Liver (tissue), 8 donors: ENCODE measurements at regions not wholly inside any gene's neighbourhood (a gene's known extent, or its start where the extent isn't known, plus 50 kb on each side); places are given as distances from the start of the nearest gene placed in this dataset.

ENCODE experiments used
- DNase-seq: peaks from one replicate; pipeline ENCODE4 v3.0.0-alpha.2; 2017; ENCODE audit warnings: low spot score
- H3K27ac ChIP-seq, 2 donors: one replicate each; pipeline ENCODE4 v1.7.0; 2013; ENCODE audit warnings: inconsistent platforms in 2 of 2, low read length in 2 of 2, control low read depth in 1 of 2, low read depth in 1 of 2, mild to moderate bottlenecking in 1 of 2
- H3K27me3 ChIP-seq, 4 donors: one replicate each; pipeline versions ENCODE4 v1.6.1 to v1.7.0; 2013; ENCODE audit warnings: low read length in 3 of 4, inconsistent platforms in 1 of 4, mild to moderate bottlenecking in 1 of 4, moderate library complexity in 1 of 4; ENCODE audit not compliant: control insufficient read depth in 4 of 4, insufficient read depth in 4 of 4
- H3K36me3 ChIP-seq, 4 donors: one replicate each; pipeline versions ENCODE4 v1.6.1 to v1.7.0; 2013; ENCODE audit warnings: low read length in 3 of 4, mild to moderate bottlenecking in 3 of 4, low read depth in 1 of 4, moderate library complexity in 1 of 4; ENCODE audit not compliant: control insufficient read depth in 4 of 4, insufficient read depth in 3 of 4
- H3K4me1 ChIP-seq, 4 donors: one replicate each; pipeline versions ENCODE4 v1.6.1 to v1.7.0; 2013; ENCODE audit warnings: low read length in 3 of 4, mild to moderate bottlenecking in 3 of 4, moderate library complexity in 1 of 4; ENCODE audit not compliant: control insufficient read depth in 4 of 4, insufficient read depth in 4 of 4
- H3K4me3 ChIP-seq, 3 donors: one replicate each; pipeline versions ENCODE4 v1.6.1 to v1.7.0; 2013; ENCODE audit warnings: low read length in 3 of 3, control low read depth in 1 of 3, low read depth in 1 of 3, mild to moderate bottlenecking in 1 of 3
- H3K9ac ChIP-seq, 2 donors: one replicate each; pipeline ENCODE4 v1.7.0; 2013; ENCODE audit warnings: low read length in 2 of 2, mild to moderate bottlenecking in 2 of 2, moderate library complexity in 2 of 2, control low read depth in 1 of 2, low read depth in 1 of 2
- H3K9me3 ChIP-seq, 4 donors: one replicate each; pipeline versions ENCODE4 v1.6.1 to v1.7.0; 2013; ENCODE audit warnings: low read length in 3 of 4; ENCODE audit not compliant: control insufficient read depth in 4 of 4
- EGR1 ChIP-seq, 2 donors: IDR thresholded peaks; 2 replicates each; pipeline ENCODE4 v1.6.1; 2016 to 2018; ENCODE audit warnings: antibody characterized with exemption in 2 of 2, low read depth in 2 of 2
- FOXA1 ChIP-seq: IDR thresholded peaks from 2 replicates; pipeline ENCODE4 v1.6.1; 2016; ENCODE audit warnings: antibody characterized with exemption
- GABPA ChIP-seq, 2 donors: IDR thresholded peaks in 1 of 2; conservative IDR thresholded peaks in 1 of 2; 2 replicates each; pipeline ENCODE4 v1.6.1; 2016; ENCODE audit warnings: antibody characterized with exemption in 2 of 2, mild to moderate bottlenecking in 1 of 2, moderate library complexity in 1 of 2
- HNF4A ChIP-seq, 2 donors: conservative IDR thresholded peaks; 2 replicates each; pipeline ENCODE4 v1.6.1; 2016; ENCODE audit warnings: antibody characterized with exemption in 2 of 2, mild to moderate bottlenecking in 2 of 2
- NR2F2 ChIP-seq: IDR thresholded peaks from 2 replicates; pipeline ENCODE4 v1.6.1; 2016; ENCODE audit warnings: antibody characterized with exemption
- RAD21 ChIP-seq, 2 donors: IDR thresholded peaks; 2 replicates each; pipeline ENCODE4 v1.6.1; 2016; ENCODE audit warnings: antibody characterized with exemption in 2 of 2, mild to moderate bottlenecking in 2 of 2
- RXRA ChIP-seq, 2 donors: IDR thresholded peaks; 2 replicates each; pipeline ENCODE4 v1.6.1; 2017 to 2018; ENCODE audit warnings: antibody characterized with exemption in 2 of 2, mild to moderate bottlenecking in 1 of 2
- SP1 ChIP-seq: IDR thresholded peaks from 2 replicates; pipeline ENCODE4 v1.6.1; 2018; ENCODE audit warnings: antibody characterized with exemption, mild to moderate bottlenecking
- TAF1 ChIP-seq: conservative IDR thresholded peaks from 2 replicates; pipeline ENCODE4 v1.6.1; 2016; ENCODE audit warnings: antibody characterized with exemption, mild to moderate bottlenecking
- YY1 ChIP-seq: IDR thresholded peaks from 2 replicates; pipeline ENCODE4 v1.6.1; 2016; ENCODE audit warnings: antibody characterized with exemption, mild to moderate bottlenecking
- WGBS: extraction: QIAGEN DNeasy Blood & Tissue Kit; methylation state at CpG from one replicate; pipeline ENCODE4 v1.1.7; 2013; 5-methylcytosine and 5-hydroxymethylcytosine counted together
- TF ChIP-seq, protein P1 (sequence below): IDR thresholded peaks from 2 replicates; pipeline ENCODE4 v1.6.1; 2016; ENCODE audit warnings: antibody characterized with exemption
- TF ChIP-seq, protein P2 (sequence below): IDR thresholded peaks from 2 replicates; pipeline ENCODE4 v1.6.1; 2016; ENCODE audit warnings: antibody characterized with exemption
- TF ChIP-seq, protein P3 (sequence below): IDR thresholded peaks from 2 replicates; pipeline ENCODE4 v1.6.1; 2016; ENCODE audit warnings: antibody characterized with exemption
- TF ChIP-seq, protein P4 (sequence below): fragments of 150-350 bp; IDR thresholded peaks from 2 replicates; pipeline ENCODE4 v1.5.1; 2017; ENCODE audit warnings: improper control_type of control experiment, low read depth, low read length; ENCODE audit not compliant: missing input control
- donor health status: healthy.
- donor health status: healthy.
- donor health status: healthy.
- donor health status: healthy.
- donor health status: healthy.

DNA sequence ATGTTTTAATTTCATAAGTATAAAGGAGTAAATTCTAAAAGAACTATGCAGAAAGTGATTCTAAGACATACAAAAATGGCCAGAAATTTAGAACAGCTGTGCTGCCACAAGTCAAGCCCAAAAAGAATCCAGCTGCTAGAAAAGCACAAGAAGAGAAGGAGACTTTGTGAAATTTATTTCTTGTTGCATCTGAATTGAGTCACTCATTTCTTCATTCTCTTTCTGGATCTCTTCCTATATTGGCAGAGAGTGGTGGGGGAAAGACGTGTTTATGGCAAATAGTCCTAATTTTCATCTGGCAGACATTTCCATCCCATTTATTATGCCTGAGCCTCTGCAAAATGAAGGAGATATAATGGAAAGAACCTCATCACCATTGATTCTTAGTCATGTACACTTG lies 139.6 kb upstream of the CTTNBP2NL start:
- H3K4me3 ChIP-seq = no peak overlapping the region
- H3K27ac ChIP-seq = no peak overlapping the region
- no peak overlapping the region for H3K9ac ChIP-seq
- no peaks in the 10 kb centered on the region for H3K36me3 ChIP-seq
- TF ChIP-seq, protein P1, sequence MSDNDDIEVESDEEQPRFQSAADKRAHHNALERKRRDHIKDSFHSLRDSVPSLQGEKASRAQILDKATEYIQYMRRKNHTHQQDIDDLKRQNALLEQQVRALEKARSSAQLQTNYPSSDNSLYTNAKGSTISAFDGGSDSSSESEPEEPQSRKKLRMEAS = no peak
- TF ChIP-seq FOXA1 (no peak), HNF4A (conservative IDR thresholded peaks at IDR 0.05) (no peak), YY1 (no peak), TAF1 (no peak), RXRA (IDR thresholded peaks at IDR 0.05) (no peak), NR2F2 (no peak), GABPA (IDR thresholded peaks at IDR 0.05 in 1 of 2, conservative IDR thresholded peaks at IDR 0.05 in 1 of 2) (no peak)
- TF ChIP-seq, protein P2, sequence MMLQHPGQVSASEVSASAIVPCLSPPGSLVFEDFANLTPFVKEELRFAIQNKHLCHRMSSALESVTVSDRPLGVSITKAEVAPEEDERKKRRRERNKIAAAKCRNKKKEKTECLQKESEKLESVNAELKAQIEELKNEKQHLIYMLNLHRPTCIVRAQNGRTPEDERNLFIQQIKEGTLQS = no peak
- TF ChIP-seq, protein P3, sequence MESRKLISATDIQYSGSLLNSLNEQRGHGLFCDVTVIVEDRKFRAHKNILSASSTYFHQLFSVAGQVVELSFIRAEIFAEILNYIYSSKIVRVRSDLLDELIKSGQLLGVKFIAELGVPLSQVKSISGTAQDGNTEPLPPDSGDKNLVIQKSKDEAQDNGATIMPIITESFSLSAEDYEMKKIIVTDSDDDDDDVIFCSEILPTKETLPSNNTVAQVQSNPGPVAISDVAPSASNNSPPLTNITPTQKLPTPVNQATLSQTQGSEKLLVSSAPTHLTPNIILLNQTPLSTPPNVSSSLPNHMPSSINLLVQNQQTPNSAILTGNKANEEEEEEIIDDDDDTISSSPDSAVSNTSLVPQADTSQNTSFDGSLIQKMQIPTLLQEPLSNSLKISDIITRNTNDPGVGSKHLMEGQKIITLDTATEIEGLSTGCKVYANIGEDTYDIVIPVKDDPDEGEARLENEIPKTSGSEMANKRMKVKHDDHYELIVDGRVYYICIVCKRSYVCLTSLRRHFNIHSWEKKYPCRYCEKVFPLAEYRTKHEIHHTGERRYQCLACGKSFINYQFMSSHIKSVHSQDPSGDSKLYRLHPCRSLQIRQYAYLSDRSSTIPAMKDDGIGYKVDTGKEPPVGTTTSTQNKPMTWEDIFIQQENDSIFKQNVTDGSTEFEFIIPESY = no peak
- H3K27me3 ChIP-seq = no peaks in the 10 kb centered on the region
- no peak for DNase-seq
- H3K9me3 ChIP-seq = no peaks in the 10 kb centered on the region
- H3K4me1 ChIP-seq = no peaks in the 10 kb centered on the region
- WGBS = 60% methylated on average over 1 of the region's 1 CpG

DNA sequence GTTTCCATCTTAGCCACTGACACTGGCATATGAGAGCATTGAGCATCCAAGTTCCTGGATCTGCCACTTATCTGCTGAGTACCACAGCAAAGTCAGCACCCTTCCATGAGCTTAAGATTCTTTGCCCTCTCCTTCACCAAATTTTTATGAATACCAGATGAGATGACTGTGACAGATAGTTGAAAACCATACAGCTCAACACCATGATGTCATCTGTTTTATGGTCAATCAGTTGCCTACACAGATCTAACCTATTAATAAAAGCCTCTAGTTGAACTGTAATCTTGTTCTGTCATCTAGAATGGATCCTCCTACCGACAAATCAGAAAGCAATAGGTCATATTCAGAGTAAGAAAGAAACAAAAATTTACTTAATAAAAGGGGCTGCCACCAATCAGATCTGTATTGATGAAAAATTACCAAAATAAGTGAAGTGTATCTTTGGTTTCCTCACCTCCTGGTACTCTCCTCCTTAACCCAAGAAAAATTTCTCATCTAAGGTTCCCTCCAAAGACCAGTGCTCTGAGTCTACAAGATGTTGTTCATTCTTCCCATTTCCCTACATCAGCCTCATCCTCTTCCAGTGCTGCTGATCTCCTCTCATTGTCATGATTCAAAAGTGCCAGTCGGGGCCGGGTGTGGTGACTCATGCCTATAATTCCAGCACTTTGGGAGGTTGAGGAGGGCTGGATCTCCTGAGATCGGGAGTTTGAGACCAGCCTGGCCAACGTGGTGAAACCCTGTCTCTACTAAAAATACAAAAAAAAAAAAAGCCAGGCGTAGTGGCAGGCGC lies 138.8 kb upstream of the CTTNBP2NL start:
- WGBS = 70% methylated on average over 7 of the region's 7 CpGs
- H3K27ac ChIP-seq = no peak overlapping the region

More for the DNA sequence above, 138.8 kb upstream of the CTTNBP2NL start:
- Histone ChIP-seq H3K27me3 (no peaks in the 10 kb centered on the region), H3K4me3 (no peak overlapping the region), H3K36me3 (no peaks in the 10 kb centered on the region), H3K9ac (no peak overlapping the region), H3K9me3 (no peaks in the 10 kb centered on the region), H3K4me1 (no peaks in the 10 kb centered on the region)
- TF ChIP-seq EGR1 (IDR thresholded peaks at IDR 0.05; ENCODE audit: low read depth in 2 of 2) (no peak), TAF1 (no peak), RAD21 (IDR thresholded peaks at IDR 0.05) (no peak), SP1 (no peak)
- TF ChIP-seq, protein P4, sequence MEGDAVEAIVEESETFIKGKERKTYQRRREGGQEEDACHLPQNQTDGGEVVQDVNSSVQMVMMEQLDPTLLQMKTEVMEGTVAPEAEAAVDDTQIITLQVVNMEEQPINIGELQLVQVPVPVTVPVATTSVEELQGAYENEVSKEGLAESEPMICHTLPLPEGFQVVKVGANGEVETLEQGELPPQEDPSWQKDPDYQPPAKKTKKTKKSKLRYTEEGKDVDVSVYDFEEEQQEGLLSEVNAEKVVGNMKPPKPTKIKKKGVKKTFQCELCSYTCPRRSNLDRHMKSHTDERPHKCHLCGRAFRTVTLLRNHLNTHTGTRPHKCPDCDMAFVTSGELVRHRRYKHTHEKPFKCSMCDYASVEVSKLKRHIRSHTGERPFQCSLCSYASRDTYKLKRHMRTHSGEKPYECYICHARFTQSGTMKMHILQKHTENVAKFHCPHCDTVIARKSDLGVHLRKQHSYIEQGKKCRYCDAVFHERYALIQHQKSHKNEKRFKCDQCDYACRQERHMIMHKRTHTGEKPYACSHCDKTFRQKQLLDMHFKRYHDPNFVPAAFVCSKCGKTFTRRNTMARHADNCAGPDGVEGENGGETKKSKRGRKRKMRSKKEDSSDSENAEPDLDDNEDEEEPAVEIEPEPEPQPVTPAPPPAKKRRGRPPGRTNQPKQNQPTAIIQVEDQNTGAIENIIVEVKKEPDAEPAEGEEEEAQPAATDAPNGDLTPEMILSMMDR = no peak
- TF ChIP-seq, protein P2 = no peak
- DNase-seq = no peak
